Right atrium auricular region (tissue), 2 donors: ENCODE measurements at regions not wholly inside any gene's neighbourhood (a gene's known extent, or its start where the extent isn't known, plus 50 kb on each side); places are given as distances from the start of the nearest gene placed in this dataset.

Source experiments
- DNase-seq: peaks from one replicate; pipeline ENCODE4 v3.0.0-alpha.2; 2019; ENCODE audit warnings: low spot score
- H3K27ac ChIP-seq, 2 donors: fragments of 200-600 bp; sonication (generic); 1 replicate in 1 of 2; 2 replicates in 1 of 2; pipeline ENCODE4 v1.5.1; 2016 to 2019
- H3K27me3 ChIP-seq, 2 donors: fragments of 200-600 bp; sonication (generic); one replicate each; pipeline versions ENCODE4 v1.5.1 to v1.6.0; 2017 to 2019
- H3K36me3 ChIP-seq: fragments of 200-600 bp; sonication (generic); one replicate; pipeline ENCODE4 v1.5.1; 2016
- H3K4me1 ChIP-seq, 2 donors: fragments of 200-600 bp; sonication (generic); one replicate each; pipeline versions ENCODE4 v1.5.1 to v1.6.0; 2017 to 2019
- H3K4me3 ChIP-seq, 2 donors: fragments of 200-600 bp; sonication (generic); 1 replicate in 1 of 2; 2 replicates in 1 of 2; pipeline ENCODE4 v1.5.1; 2017 to 2019; ENCODE audit warnings: mild to moderate bottlenecking in 1 of 2, moderate library complexity in 1 of 2
- H3K9me3 ChIP-seq, 2 donors: fragments of 200-600 bp; sonication (generic); one replicate each; pipeline ENCODE4 v1.5.1; 2019
- TF ChIP-seq, protein P1 (sequence below), 2 donors: fragments of 200-600 bp; sonication (generic); IDR thresholded peaks; one replicate each; pipeline ENCODE4 v1.5.1; 2019; ENCODE audit warnings: antibody characterized with exemption in 2 of 2

DNA sequence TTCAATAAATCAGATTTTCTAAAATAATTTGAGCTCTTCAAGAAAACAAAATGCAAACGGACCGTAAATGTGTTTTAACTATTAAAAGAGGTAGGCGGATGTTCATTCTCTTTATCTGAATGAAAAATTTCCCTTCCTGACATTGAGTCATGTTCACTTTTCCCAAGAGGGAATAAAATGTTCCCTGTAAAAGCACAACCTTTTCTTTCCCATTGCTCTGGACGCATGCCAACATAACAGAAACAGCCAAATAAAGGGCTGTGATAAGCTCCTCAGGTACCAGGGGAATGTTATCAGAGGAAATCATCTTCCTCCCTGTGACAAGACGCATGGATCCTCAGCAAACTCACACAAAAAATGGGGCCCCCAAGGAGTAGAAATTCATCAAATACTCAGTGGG, 251.8 kb downstream of the MTERF1 start:
- no peaks in the 10 kb centered on the region for H3K9me3 ChIP-seq
- no peak for DNase-seq
- H3K4me3 ChIP-seq, result no peak overlapping the region
- H3K27ac ChIP-seq, result no peak overlapping the region
- TF ChIP-seq, protein P1, sequence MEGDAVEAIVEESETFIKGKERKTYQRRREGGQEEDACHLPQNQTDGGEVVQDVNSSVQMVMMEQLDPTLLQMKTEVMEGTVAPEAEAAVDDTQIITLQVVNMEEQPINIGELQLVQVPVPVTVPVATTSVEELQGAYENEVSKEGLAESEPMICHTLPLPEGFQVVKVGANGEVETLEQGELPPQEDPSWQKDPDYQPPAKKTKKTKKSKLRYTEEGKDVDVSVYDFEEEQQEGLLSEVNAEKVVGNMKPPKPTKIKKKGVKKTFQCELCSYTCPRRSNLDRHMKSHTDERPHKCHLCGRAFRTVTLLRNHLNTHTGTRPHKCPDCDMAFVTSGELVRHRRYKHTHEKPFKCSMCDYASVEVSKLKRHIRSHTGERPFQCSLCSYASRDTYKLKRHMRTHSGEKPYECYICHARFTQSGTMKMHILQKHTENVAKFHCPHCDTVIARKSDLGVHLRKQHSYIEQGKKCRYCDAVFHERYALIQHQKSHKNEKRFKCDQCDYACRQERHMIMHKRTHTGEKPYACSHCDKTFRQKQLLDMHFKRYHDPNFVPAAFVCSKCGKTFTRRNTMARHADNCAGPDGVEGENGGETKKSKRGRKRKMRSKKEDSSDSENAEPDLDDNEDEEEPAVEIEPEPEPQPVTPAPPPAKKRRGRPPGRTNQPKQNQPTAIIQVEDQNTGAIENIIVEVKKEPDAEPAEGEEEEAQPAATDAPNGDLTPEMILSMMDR (IDR thresholded peaks at IDR 0.05), result no peak
- H3K36me3 ChIP-seq, result no peaks in the 10 kb centered on the region
- no peaks in the 10 kb centered on the region for H3K27me3 ChIP-seq
- peaks cover 0 to 7% of the 10 kb centered on the region in 2 donors for H3K4me1 ChIP-seq

DNA sequence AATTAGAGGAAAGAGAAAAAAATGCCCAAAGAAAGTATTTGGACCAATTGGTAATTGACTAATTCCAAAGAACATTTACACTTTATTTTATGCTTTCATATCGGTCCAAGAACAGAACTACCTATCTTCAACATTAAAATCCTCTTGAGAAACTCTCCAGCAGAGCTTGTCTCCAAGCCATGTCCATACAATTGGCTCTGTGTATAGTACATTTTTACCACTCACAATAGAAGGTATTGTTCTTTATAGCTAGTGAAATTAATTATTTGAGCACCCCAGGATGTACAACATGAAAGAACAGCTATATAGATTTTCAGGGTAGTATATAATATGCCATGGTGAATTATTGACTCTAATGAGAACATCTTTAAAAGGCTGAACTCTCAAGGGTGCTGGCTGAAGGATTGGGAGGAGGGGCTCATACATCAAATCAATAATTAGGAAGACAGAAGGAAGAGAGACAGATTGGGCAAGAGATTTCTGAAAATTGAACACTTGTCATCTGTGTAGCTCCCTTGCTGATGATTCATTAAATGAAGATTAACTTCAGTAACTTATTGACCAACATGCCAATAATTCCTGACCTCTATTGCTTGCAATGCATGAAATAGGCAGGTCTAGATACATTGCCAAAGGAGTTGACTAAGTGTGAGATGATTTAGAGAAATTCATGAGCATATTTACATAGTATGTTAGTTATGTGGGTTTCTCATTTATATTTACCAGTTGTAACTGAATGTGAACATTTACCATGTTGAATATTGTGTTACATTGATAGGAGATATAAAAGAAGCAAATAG, 249.7 kb downstream of the MTERF1 start:
- DNase-seq, result no peak
- TF ChIP-seq, protein P1 (IDR thresholded peaks at IDR 0.05), result no peak
- Histone ChIP-seq H3K9me3 (no peaks in the 10 kb centered on the region), H3K27ac (no peak overlapping the region), H3K4me3 (no peak overlapping the region), H3K36me3 (no peaks in the 10 kb centered on the region), H3K27me3 (no peaks in the 10 kb centered on the region), H3K4me1 (peaks cover 0 to 7% of the 10 kb centered on the region in 2 donors)

DNA sequence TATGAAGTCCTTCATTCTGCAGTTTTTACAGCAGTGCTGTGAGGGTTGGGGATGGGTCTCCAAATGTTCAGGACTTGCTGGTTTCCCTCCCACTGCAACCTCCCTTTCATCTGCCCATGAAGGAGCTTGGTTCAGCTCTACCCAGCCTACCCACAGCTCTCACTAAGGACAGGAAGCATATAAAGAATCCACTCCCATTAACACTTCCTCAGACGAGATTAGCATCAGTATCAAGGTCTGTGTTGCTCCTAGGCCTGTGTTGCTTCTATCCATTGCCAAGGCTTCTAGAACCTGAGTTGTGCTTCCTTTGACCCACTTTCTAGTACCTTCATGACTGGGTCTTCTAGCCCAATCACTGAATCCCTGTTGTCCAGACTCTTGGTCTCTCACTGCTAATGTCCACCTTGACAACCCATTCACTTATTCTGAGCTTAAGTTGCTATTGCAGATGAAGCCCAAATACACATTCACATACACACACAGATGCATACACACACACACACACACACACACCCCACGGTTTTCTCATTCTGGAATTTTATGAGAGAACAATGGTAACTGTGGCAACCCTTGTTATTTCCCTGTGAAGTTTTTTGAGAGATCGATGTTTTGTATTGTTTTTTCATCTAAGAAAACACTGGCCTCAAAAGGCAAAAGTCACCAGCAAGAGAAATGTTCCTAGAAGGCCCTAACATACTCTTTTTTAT, 248.1 kb downstream of the MTERF1 start:
- TF ChIP-seq, protein P1 (IDR thresholded peaks at IDR 0.05), result no peak
- DNase-seq, result no peak
- Histone ChIP-seq H3K4me1 (peaks cover 0 to 7% of the 10 kb centered on the region in 2 donors), H3K27me3 (no peaks in the 10 kb centered on the region), H3K9me3 (no peaks in the 10 kb centered on the region), H3K27ac (no peak overlapping the region), H3K4me3 (no peak overlapping the region), H3K36me3 (no peaks in the 10 kb centered on the region)

DNA sequence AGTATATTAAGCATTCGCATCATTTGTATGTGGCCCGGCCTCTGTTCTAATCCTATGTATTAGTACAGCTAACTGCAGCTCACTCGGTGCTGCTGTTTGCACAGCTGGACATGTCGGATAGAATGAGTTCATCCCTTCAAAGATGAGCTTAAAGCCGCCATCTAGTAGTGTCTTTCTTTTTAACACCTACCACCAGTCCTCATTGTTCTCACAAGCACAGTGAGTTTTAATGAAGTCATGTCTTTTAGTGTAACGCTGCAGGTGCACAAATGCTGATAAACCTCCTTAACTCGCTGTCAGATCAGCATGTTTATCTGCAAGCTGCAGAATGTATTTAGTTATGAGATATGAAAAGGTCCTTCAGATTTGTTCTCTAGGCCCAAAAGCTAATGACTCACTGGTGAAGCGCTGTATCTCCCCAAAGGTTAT, 247.5 kb downstream of the MTERF1 start:
- no peak for DNase-seq
- Histone ChIP-seq H3K4me3 (no peak overlapping the region), H3K9me3 (no peaks in the 10 kb centered on the region), H3K27me3 (no peaks in the 10 kb centered on the region), H3K4me1 (peaks cover 0 to 7% of the 10 kb centered on the region in 2 donors), H3K36me3 (no peaks in the 10 kb centered on the region), H3K27ac (no peak overlapping the region)
- TF ChIP-seq, protein P1 (IDR thresholded peaks at IDR 0.05), result no peak

DNA sequence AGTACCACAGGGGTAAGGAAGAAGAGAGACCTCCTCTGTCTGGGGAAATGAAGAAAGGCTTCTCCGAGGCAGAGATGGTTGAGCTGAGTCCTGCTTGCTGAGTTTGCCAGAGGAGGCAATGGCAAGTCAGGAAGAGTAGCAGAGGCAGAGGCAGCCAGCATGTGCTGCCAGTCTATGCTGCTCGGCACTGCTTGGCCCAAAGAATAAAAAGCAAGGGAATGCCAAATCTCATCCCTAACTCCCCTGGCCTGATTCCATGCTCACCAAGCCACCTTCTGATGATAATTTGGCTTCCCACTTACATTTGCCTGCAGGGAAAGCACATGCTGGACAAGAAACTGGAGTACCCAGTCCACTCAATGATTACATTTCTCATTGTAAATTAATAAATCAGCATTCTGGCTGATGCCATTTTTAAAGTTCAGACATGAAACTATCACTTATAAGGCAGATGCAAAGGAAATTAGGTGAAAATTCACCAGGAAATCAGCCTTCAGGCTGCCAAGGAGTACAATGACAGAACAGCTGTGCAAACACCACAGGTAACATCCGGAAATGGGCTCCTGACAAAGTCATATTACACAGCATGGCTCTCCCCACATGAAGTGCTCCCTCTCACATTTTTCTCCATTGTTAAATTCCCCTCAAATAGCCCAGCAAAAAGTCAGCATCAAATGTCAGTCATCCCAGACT, 245.9 kb downstream of the MTERF1 start:
- Histone ChIP-seq H3K4me3 (no peak overlapping the region), H3K9me3 (no peaks in the 10 kb centered on the region), H3K27ac (no peak overlapping the region), H3K36me3 (no peaks in the 10 kb centered on the region), H3K4me1 (no peaks in the 10 kb centered on the region), H3K27me3 (no peaks in the 10 kb centered on the region)
- DNase-seq, result no peak
- TF ChIP-seq, protein P1 (IDR thresholded peaks at IDR 0.05), result no peak
